ENCODE measurements at regions not wholly inside any gene's neighbourhood (a gene's known extent, or its start where the extent isn't known, plus 50 kb on each side); places are given as distances from the start of the nearest gene placed in this dataset.
"Not testable (repeated sequence)": the region's sequence is repeated elsewhere in the genome, so short reads cannot be mapped to it uniquely, and the experiment has no call there.

DNA sequence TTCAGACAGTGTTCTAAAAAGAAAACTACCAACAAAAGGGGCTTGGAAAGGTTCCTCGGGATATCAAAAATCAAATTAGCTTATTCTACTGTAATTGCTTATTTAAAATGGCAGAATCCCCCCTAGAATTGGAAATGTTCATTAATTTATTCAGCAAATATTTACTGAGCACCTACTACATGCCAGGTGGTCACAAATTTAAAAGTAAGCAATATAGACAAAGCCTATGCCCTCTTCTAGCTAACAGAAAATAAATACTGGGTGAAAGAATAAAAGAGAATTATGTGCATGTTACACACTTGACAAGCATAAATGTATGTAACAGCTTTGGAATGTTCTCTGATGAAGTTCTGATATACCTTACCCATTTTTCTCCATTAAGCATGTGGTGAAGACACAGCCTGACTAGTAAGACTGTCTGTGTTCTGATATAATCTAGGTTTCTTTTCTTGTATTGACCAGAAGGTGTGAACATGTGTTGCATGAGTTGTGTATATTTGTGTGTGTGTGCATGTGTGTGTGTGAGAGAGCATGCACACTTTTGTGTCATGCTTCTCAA is 606.7 kb upstream of the CITED2 start:
- TF ChIP-seq, protein P1, sequence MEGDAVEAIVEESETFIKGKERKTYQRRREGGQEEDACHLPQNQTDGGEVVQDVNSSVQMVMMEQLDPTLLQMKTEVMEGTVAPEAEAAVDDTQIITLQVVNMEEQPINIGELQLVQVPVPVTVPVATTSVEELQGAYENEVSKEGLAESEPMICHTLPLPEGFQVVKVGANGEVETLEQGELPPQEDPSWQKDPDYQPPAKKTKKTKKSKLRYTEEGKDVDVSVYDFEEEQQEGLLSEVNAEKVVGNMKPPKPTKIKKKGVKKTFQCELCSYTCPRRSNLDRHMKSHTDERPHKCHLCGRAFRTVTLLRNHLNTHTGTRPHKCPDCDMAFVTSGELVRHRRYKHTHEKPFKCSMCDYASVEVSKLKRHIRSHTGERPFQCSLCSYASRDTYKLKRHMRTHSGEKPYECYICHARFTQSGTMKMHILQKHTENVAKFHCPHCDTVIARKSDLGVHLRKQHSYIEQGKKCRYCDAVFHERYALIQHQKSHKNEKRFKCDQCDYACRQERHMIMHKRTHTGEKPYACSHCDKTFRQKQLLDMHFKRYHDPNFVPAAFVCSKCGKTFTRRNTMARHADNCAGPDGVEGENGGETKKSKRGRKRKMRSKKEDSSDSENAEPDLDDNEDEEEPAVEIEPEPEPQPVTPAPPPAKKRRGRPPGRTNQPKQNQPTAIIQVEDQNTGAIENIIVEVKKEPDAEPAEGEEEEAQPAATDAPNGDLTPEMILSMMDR (IDR thresholded peaks at IDR 0.05; ENCODE audit: low read depth, low read length, missing control alignments), result no peak
- no peak for DNase-seq (ENCODE audit: low read depth)
- no peak overlapping the region for H3K4me3 ChIP-seq (ENCODE audit: low read depth, low read length)

DNA sequence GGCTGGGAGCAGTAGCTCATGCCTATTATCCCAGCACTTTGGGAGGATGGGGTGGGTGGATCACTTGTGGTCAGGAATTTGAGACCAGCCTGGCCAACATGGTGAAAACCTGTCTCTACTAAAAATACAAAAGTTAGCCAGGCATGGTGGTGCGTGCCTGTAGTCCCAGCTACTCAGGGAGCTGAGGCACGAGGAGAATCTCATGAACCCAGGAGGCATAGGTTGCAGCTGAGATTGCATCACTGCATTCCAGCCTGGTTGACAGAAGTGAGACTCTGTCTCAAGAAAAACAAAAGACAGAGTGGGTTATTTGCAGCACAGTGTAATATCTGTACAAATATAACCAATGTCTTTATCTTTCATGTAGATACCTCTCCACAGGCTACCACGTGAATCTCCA is 606.2 kb upstream of the CITED2 start:
- DNase-seq (ENCODE audit: low read depth); in situ Hi-C loops (cut with HindIII; ENCODE audit: low sequenced_read_pairs); H3K4me3 ChIP-seq (ENCODE audit: low read depth, low read length): not testable (repeated sequence)

More for the DNA sequence above, 606.7 kb upstream of the CITED2 start:
- in situ Hi-C loops (cut with HindIII; ENCODE audit: low sequenced_read_pairs), result no loop called here

DNA sequence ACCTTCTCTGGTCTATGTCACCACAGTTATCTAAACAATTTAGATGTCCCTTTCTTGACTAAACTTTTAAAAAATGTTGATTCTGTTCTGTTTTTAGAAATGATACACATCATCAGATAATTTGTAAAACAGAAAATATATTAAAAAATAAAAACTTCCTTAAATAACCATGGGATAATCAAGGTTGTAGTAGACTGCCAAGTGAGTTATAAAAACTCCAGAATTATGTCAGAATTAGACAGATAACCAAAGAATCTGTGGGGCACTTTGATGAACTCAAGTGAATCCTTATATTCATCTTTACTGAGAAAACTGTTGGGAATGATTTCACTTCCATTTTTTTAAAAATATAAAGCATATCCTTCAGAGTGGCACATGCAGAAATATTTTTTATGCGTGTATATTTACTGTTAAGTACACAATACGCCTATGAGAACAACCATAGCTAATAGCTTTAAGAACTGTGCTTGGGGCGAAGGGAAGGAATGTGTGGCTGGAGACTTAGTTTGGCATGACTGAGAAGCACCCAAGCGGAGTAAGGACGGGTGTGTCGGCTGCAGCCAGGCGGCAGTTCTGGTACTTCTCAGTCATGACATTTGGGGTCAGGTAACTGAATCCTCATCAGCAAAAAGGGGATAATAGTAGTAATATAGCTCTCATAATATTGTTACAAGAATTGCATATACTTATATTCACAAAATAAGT is 604.7 kb upstream of the CITED2 start:
- no peak for DNase-seq (ENCODE audit: low read depth)
- in situ Hi-C loops (cut with HindIII; ENCODE audit: low sequenced_read_pairs), result no loop called here
- TF ChIP-seq, protein P1 (IDR thresholded peaks at IDR 0.05; ENCODE audit: low read depth, low read length, missing control alignments), result no peak
- H3K4me3 ChIP-seq (ENCODE audit: low read depth, low read length), result no peak overlapping the region

DNA sequence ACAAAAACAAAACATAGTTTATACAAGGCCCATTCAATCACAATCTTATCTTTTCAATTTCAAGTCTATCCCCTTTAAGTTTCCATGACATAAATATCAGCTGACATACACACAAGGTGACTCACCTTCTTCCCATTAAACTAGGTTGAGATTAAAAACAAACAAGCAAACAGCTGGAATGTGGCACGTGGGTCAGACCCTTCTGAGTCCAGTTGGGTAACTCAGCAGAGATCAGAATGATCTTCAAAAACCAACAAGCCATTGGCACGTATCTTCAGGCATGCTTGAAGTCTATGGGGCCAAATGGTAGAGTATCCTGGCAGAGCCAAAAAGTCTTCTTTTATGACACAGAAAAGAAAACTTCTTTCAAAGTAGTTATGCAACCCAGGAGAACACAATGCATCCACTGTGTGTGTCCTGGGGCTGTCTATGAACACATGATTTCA is 603.5 kb upstream of the CITED2 start:
- no peak overlapping the region for H3K4me3 ChIP-seq (ENCODE audit: low read depth, low read length)
- no peak for DNase-seq (ENCODE audit: low read depth)
- in situ Hi-C loops (cut with HindIII; ENCODE audit: low sequenced_read_pairs), result no loop called here
- TF ChIP-seq, protein P1 (IDR thresholded peaks at IDR 0.05; ENCODE audit: low read depth, low read length, missing control alignments), result no peak

DNA sequence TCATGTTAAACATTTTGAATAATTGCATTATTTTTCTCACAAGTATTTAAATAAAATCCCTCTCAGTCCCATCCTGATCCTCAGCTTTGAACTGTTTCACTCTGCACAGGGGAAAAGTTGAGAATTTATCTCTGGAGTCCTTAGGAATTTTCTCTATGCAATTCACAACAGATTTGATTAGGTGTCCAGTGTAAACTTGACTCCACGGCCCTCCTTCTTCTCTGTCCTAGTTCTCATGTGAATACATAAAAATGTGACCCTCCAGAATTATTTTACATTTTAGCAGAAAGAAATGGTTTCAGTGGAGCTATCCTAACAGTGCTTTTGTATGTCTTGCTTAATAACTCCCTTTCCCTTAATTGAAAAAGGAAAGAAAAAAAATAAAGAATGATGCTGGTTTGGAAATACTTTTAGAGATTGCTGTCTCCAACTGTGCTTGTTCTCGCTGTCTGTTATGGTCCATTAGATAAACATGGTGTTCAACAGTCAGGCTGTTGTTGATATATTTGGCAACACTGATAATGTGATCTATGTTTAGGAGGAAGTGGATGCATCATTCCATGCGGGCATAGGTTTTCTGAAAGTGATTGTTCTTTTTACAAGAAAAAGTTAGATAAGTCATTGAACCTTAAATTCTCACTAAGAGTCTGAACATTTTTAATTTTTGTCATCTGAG is 599.4 kb upstream of the CITED2 start:
- in situ Hi-C loops (cut with HindIII; ENCODE audit: low sequenced_read_pairs), result no loop called here

DNA sequence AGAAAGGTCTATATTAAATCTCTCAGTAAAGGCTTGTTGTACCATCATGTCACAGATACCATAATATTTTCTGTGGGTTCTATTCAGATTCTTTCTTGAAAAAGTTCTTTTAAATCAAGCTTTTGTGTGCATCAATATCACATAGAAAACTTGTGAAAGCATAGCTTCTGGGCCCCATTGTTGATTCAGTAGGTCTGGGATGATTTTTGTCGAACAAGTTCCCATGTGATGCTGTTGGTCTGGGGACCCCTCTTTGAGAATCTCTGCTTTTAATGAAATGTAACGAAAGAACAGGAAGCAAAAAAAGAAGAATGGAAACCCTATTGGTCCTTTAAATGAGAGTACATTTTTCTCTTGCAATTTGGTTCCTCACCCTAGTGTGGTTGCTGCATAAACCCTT is 597.7 kb upstream of the CITED2 start:
- TF ChIP-seq, protein P1 (IDR thresholded peaks at IDR 0.05; ENCODE audit: low read depth, low read length, missing control alignments), result no peak
- in situ Hi-C loops (cut with HindIII; ENCODE audit: low sequenced_read_pairs), result no loop called here
- no peak overlapping the region for H3K4me3 ChIP-seq (ENCODE audit: low read depth, low read length)
- DNase-seq (ENCODE audit: low read depth), result no peak

More for the DNA sequence above, 599.4 kb upstream of the CITED2 start:
- peak; percentile 82 for DNase-seq (ENCODE audit: low read depth)
- no peak overlapping the region for H3K4me3 ChIP-seq (ENCODE audit: low read depth, low read length)
- TF ChIP-seq, protein P1 (IDR thresholded peaks at IDR 0.05; ENCODE audit: low read depth, low read length, missing control alignments), result no peak

DNA sequence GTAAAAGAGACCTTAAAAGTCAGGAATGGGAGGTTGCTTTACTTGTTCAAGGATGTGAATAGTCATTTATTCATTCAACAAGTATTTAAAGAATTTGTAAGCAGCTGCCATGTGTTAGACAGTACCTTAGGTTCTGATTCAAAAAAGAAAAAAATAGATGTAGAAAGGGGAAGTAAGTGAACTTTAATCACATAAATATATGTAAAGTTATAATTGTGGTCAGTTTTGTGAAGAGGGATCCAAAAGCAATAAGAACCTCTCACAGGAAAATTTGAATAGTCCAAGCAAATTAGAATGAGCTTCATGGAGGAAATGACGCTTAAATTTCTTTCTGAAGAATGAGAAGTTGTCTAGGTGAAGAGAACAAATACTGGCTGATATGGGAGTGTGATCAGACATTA is 596.1 kb upstream of the CITED2 start:
- in situ Hi-C loops (cut with HindIII; ENCODE audit: low sequenced_read_pairs), result no loop called here
- DNase-seq (ENCODE audit: low read depth), result no peak
- H3K4me3 ChIP-seq (ENCODE audit: low read depth, low read length), result no peak overlapping the region
- TF ChIP-seq, protein P1 (IDR thresholded peaks at IDR 0.05; ENCODE audit: low read depth, low read length, missing control alignments), result no peak
